Testis (tissue), 2 donors: ENCODE measurements at regions not wholly inside any gene's neighbourhood (a gene's known extent, or its start where the extent isn't known, plus 50 kb on each side); places are given as distances from the start of the nearest gene placed in this dataset.
"Not testable (repeated sequence)": the region's sequence is repeated elsewhere in the genome, so short reads cannot be mapped to it uniquely, and the experiment has no call there.

Source experiments
- DNase-seq: peaks from one replicate; pipeline ENCODE4 v3.0.0-alpha.2; 2019
- H3K27ac ChIP-seq, 2 donors: fragments of 200-600 bp; sonication (generic); one replicate each; pipeline ENCODE4 v1.5.1; 2019
- H3K27me3 ChIP-seq: fragments of 200-600 bp; sonication (generic); one replicate; pipeline ENCODE4 v1.5.1; 2019
- H3K36me3 ChIP-seq: fragments of 200-600 bp; sonication (generic); one replicate; pipeline ENCODE4 v1.5.1; 2017; ENCODE audit warnings: low read depth; ENCODE audit errors: missing control alignments
- H3K4me1 ChIP-seq: fragments of 200-600 bp; sonication (generic); one replicate; pipeline ENCODE4 v1.5.1; 2019
- H3K4me3 ChIP-seq, 2 donors: fragments of 200-600 bp; sonication (generic); one replicate each; pipeline ENCODE4 v1.5.1; 2017 to 2019
- H3K9me3 ChIP-seq: fragments of 200-600 bp; sonication (generic); one replicate; pipeline ENCODE4 v1.5.1; 2017
- CTCF ChIP-seq, 3 experiments: fragments of 450-650 bp in 2 of 3; fragments of 200-600 bp in 1 of 3; sonication (generic) in 1 of 3; IDR thresholded peaks; one replicate each; pipeline ENCODE4 v1.5.1; 2016 to 2019; ENCODE audit warnings: antibody characterized with exemption in 3 of 3, mild to moderate bottlenecking in 2 of 3, moderate library complexity in 1 of 3
- POLR2A ChIP-seq: fragments of 450-650 bp; IDR thresholded peaks from one replicate; pipeline ENCODE4 v1.6.1; 2017; ENCODE audit warnings: antibody characterized with exemption, mild to moderate bottlenecking, moderate library complexity
- WGBS, 2 donors: methylation state at CpG; one replicate each; pipeline ENCODE4 v1.1.5; 2018; 5-methylcytosine and 5-hydroxymethylcytosine counted together
- intact Hi-C: fragments of 100-400 bp; cut with DNase I; formaldehyde crosslinking; loops from one replicate; pipeline ENCODE4 v1.15.1; 2023; ENCODE audit warnings: low total_unique reads

GRCh38 chr20:33936656-33937055, 57.1 kb upstream of the RALY start:
- TF ChIP-seq CTCF (IDR thresholded peaks at IDR 0.05) (no peak), POLR2A (no peak)
- 87 to 91% methylated on average over 5 of the region's 5 CpGs for WGBS, 2 donors
- H3K27ac ChIP-seq = no peak overlapping the region
- no peak overlapping the region for H3K4me3 ChIP-seq
- no peaks in the 10 kb centered on the region for H3K4me1 ChIP-seq
- DNase-seq = no peak
- H3K27me3 ChIP-seq = no peaks in the 10 kb centered on the region
- H3K9me3 ChIP-seq = no peaks in the 10 kb centered on the region
- intact Hi-C loops = no loop called here
- no peaks in the 10 kb centered on the region for H3K36me3 ChIP-seq

GRCh38 chr20:33939031-33939430, 54.7 kb upstream of the RALY start:
- H3K36me3 ChIP-seq, H3K4me1 ChIP-seq, H3K27ac ChIP-seq, H3K4me3 ChIP-seq, DNase-seq, intact Hi-C loops, H3K27me3 ChIP-seq, H3K9me3 ChIP-seq: not testable (repeated sequence)
- WGBS, 2 donors = 95% methylated on average over 5 of the region's 5 CpGs

GRCh38 chr20:33940666-33941065, 53.0 kb upstream of the RALY start:
- Histone ChIP-seq H3K36me3 (no peaks in the 10 kb centered on the region), H3K4me1 (no peaks in the 10 kb centered on the region), H3K9me3 (no peaks in the 10 kb centered on the region), H3K27me3 (no peaks in the 10 kb centered on the region), H3K27ac (no peak overlapping the region), H3K4me3 (no peak overlapping the region)
- TF ChIP-seq CTCF (IDR thresholded peaks at IDR 0.05) = no peak
- TF ChIP-seq POLR2A = no peak
- intact Hi-C loops = no loop called here
- no peak for DNase-seq
- 97 to 99% methylated on average over 3 of the region's 3 CpGs for WGBS, 2 donors
